ENCODE measurements at regions not wholly inside any gene's neighbourhood (a gene's known extent, or its start where the extent isn't known, plus 50 kb on each side); places are given as distances from the start of the nearest gene placed in this dataset.
"Not testable (repeated sequence)": the region's sequence is repeated elsewhere in the genome, so short reads cannot be mapped to it uniquely, and the experiment has no call there.

- no peak for DNase-seq (ENCODE audit: extremely low read depth in 1 of 2, low read depth in 1 of 2)
These were observed 1211.6 kb upstream of the LRRN3 start for GRCh38 chr7:109879287-109879828.

- no peak for DNase-seq (ENCODE audit: extremely low read depth in 1 of 2, low read depth in 1 of 2)
These were observed 1200.3 kb upstream of the LRRN3 start for GRCh38 chr7:109890622-109891021.

- no peak for DNase-seq (ENCODE audit: extremely low read depth in 1 of 2, low read depth in 1 of 2)
These were observed 1197.7 kb upstream of the LRRN3 start for GRCh38 chr7:109893231-109893630.

GRCh38 chr7:109895536-109895935, 1195.4 kb upstream of the LRRN3 start:
- no peak for DNase-seq (ENCODE audit: extremely low read depth in 1 of 2, low read depth in 1 of 2)

- DNase-seq (ENCODE audit: extremely low read depth in 1 of 2, low read depth in 1 of 2) = no peak
These were observed 1189.0 kb upstream of the LRRN3 start for GRCh38 chr7:109901926-109902325.

GRCh38 chr7:109905368-109906065, 1185.4 kb upstream of the LRRN3 start:
- DNase-seq (ENCODE audit: extremely low read depth in 1 of 2, low read depth in 1 of 2) = not testable (repeated sequence)

DNA sequence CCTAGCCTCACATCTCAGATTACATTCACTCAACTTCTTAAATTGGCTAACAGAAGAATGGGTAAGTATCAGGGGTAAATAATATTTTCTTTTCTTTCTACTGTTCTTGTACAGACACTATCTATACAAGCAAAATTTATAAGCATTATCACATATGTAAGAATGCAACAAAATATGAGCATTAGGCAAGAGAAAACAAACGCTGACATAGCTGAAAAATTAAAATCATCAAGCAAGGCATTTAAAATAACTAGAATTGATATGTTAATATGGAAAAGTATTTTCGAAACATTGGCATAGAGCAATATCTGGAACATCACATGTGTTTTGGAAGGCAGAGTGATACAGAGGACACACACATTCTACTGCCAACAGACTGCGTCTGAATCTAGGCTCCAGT, 1175.3 kb upstream of the LRRN3 start:
- no peak for DNase-seq (ENCODE audit: extremely low read depth in 1 of 2, low read depth in 1 of 2)

DNA sequence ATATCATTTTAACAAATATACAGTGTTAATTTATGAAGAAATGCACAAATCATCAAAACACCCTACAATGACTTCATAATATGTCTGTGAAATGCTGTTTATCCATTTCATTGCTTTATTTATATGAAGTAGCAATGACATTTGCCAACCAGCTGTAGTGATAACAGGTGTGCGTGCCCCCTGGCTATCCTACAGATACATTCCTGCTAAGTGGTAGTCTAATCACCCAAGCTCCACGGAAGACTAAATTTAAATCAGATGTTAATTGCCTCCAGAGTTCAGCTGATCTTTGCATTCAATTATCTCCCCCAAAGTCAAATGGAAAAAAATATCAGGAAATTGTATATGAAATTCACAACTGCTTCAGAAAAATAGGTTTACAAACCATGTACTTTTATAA, 1164.2 kb upstream of the LRRN3 start:
- DNase-seq (ENCODE audit: extremely low read depth in 1 of 2, low read depth in 1 of 2) = no peak

GRCh38 chr7:109930049-109930448, 1160.9 kb upstream of the LRRN3 start:
- DNase-seq (ENCODE audit: extremely low read depth in 1 of 2, low read depth in 1 of 2) = no peak

DNA sequence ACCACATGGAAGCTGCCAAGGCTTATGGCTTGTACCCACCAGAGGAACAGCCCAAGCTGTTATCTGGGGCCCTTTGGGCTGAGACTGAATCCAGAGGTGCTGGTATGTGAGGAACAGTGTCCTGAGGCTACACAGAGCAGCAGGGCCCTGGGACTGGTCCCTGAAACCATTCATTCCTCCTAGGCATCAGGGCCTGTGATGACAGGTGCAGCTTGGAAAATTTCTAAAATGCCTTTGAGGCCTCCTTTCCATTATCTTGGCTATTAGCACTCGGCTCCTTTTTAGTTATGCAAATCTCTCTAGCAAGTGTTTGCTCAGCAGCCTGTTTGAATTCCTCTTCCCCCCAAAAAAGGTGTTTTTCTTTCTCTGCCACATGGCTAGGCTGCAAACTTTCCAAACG, 1151.7 kb upstream of the LRRN3 start:
- no peak for DNase-seq (ENCODE audit: extremely low read depth in 1 of 2, low read depth in 1 of 2)

DNA sequence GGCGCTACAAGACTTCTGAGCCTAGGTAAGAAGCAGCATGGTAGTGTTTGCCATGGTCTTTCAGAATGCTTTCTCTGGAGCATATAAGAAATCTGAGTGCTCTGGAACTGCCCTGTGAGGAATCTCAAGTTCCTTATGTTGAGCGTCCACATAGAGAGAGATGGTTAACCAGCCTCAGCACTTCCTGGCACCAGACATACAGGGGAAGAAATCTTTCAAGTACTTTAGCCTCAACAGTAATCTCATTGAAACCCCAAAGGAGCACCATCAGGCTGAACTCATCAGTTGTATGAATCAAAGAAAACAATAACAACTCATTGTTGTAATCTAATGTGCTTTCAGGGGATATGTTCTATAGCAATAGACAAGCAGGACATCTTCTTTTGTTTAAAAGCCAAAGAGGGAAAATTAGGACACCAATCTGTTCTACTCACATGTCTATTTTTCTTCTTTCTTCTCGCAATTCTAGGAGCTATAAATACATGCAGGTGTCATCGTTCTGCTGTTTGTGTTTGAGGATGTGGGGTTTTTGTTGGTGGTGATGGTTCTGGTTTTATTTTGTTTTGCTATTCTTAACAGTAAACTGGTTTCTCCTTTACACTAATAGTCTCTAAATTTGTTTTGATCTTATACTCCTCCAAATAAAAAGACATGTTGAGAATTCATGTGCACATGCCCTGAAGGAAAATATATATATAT, 1145.0 kb upstream of the LRRN3 start:
- no peak for DNase-seq (ENCODE audit: extremely low read depth in 1 of 2, low read depth in 1 of 2)

DNA sequence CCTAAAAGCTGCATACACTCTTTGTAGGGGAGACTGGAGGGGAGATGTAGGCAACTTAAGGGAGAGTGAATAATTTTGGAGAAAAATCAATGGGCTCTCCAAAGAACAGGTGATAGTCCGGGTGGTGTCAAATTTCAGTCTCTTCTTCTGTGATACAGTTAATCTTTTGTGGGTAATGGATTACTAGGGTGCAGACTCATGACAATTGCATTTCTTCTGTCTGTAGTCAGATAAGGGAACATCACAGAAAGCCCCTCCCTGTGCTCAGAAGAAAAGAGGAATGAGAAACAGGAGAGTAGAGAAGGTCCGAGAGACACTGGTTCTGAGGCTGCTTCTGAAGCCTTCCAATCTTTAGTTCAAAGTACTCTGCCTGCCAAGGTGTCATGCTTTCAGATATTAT, 1140.7 kb upstream of the LRRN3 start:
- DNase-seq (ENCODE audit: extremely low read depth in 1 of 2, low read depth in 1 of 2) = no peak

- no peak for DNase-seq (ENCODE audit: extremely low read depth in 1 of 2, low read depth in 1 of 2)
These were observed 1139.9 kb upstream of the LRRN3 start for GRCh38 chr7:109950821-109951564.

DNA sequence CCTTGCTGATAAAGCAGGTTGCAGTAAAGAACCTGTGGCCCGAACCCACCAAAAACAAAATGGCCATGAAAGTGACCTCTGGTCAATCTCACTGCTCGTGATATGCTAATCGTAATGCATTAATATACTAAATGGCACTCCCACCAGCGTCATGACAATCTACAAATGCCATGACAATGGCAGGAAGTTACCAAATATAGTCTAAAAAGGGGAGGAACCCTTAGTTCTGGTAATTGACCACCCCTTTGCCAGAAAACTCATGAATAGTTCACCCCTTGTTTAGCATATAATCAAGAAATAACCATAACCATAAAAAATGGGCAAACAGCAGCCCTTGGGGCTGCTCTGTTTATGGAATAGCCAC, 1139.4 kb upstream of the LRRN3 start:
- no peak for DNase-seq (ENCODE audit: extremely low read depth in 1 of 2, low read depth in 1 of 2)

- DNase-seq (ENCODE audit: extremely low read depth in 1 of 2, low read depth in 1 of 2) = no peak
These were observed 1134.9 kb upstream of the LRRN3 start for GRCh38 chr7:109955986-109956385.

- no peak for DNase-seq (ENCODE audit: extremely low read depth in 1 of 2, low read depth in 1 of 2)
These were observed 1134.0 kb upstream of the LRRN3 start for GRCh38 chr7:109956916-109957315.

GRCh38 chr7:109963741-109964140, 1127.2 kb upstream of the LRRN3 start:
- no peak for DNase-seq (ENCODE audit: extremely low read depth in 1 of 2, low read depth in 1 of 2)

- DNase-seq (ENCODE audit: extremely low read depth in 1 of 2, low read depth in 1 of 2) = no peak
These were observed 1126.1 kb upstream of the LRRN3 start for GRCh38 chr7:109964780-109965179.

- DNase-seq (ENCODE audit: extremely low read depth in 1 of 2, low read depth in 1 of 2) = no peak
These were observed 1123.5 kb upstream of the LRRN3 start for GRCh38 chr7:109967406-109967805.

GRCh38 chr7:109983618-109984017, 1107.3 kb upstream of the LRRN3 start:
- DNase-seq (ENCODE audit: extremely low read depth in 1 of 2, low read depth in 1 of 2) = no peak

- DNase-seq (ENCODE audit: extremely low read depth in 1 of 2, low read depth in 1 of 2) = no peak
These were observed 1106.2 kb upstream of the LRRN3 start for GRCh38 chr7:109984729-109985128.

DNA sequence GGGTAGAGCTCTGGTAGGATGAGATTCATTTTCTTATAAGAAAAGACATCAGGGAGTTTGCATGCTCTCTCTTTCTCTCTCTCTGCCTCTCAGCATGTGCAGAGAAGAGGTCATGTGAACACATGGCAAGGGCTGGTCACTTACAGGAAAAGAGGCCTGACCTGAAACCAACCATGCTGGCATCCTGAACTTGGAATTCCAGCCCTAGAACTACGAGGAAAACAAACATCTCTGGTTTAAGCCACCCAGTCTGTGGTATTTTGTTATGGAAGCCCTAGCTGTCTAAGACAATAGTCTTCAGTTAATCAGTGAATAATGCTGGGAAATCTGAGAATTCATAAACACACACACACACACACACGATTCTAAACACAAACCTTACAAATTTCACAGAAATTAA, 1104.2 kb upstream of the LRRN3 start:
- DNase-seq (ENCODE audit: extremely low read depth in 1 of 2, low read depth in 1 of 2) = no peak
